GM23338 (cell line): ENCODE measurements at regions not wholly inside any gene's neighbourhood (a gene's known extent, or its start where the extent isn't known, plus 50 kb on each side); places are given as distances from the start of the nearest gene placed in this dataset.

Experiments used
- ATAC-seq: fragments of 200-7000 bp; cut with Tn5 transposase; 3 replicates; pipeline ENCODE4 v1.9.1; 2020
- DNase-seq: peaks from one replicate; pipeline ENCODE4 v3.0.0-alpha.2; 2015; ENCODE audit warnings: low spot score
- H2AFZ ChIP-seq: fragments of 200-600 bp; sonication (generic); 2 replicates; pipeline ENCODE4 v1.8.0; 2016; ENCODE audit warnings: antibody characterized with exemption, mild to moderate bottlenecking, moderate library complexity
- H3F3A ChIP-seq: fragments of 200-600 bp; sonication (generic); replicated peaks from 2 replicates; pipeline ENCODE4 v1.8.0; 2017; ENCODE audit warnings: antibody characterized with exemption, mixed run types, low read depth
- H3K27ac ChIP-seq: fragments of 200-600 bp; sonication (generic); 2 replicates; pipeline ENCODE4 v1.6.1; 2016; ENCODE audit warnings: low read depth
- H3K27me3 ChIP-seq: fragments of 200-600 bp; sonication (generic); 2 replicates; pipeline ENCODE4 v1.8.0; 2016; ENCODE audit warnings: mild to moderate bottlenecking, mixed run types, moderate library complexity; ENCODE audit not compliant: insufficient read depth
- H3K36me3 ChIP-seq: fragments of 200-600 bp; sonication (generic); 2 replicates; pipeline ENCODE4 v1.8.0; 2016; ENCODE audit warnings: mild to moderate bottlenecking; ENCODE audit not compliant: insufficient read depth
- H3K4me1 ChIP-seq: fragments of 200-600 bp; sonication (generic); 2 replicates; pipeline ENCODE4 v1.8.0; 2016; ENCODE audit warnings: mild to moderate bottlenecking, moderate library complexity; ENCODE audit not compliant: insufficient read depth
- H3K4me2 ChIP-seq: fragments of 200-600 bp; sonication (generic); 2 replicates; pipeline ENCODE4 v1.7.1; 2017; ENCODE audit warnings: mixed run types
- H3K4me3 ChIP-seq: fragments of 200-600 bp; sonication (generic); 2 replicates; pipeline ENCODE4 v1.6.1; 2016; ENCODE audit warnings: mixed run types
- H3K79me2 ChIP-seq: fragments of 200-600 bp; sonication (generic); replicated peaks from 2 replicates; pipeline ENCODE4 v1.8.0; 2017; ENCODE audit warnings: mild to moderate bottlenecking; ENCODE audit not compliant: insufficient read depth
- H3K9me2 ChIP-seq: fragments of 200-600 bp; sonication (generic); 2 replicates; pipeline ENCODE4 v1.8.0; 2017; ENCODE audit not compliant: insufficient read depth
- H4K20me1 ChIP-seq: fragments of 200-600 bp; sonication (generic); replicated peaks from 2 replicates; pipeline ENCODE4 v1.8.0; 2017; ENCODE audit warnings: mild to moderate bottlenecking; ENCODE audit not compliant: insufficient read depth
- H3K27ac Mint-ChIP-seq: 2 replicates; pipeline ENCODE4 v1.8.0; 2020; ENCODE audit warnings: inconsistent platforms, mild to moderate bottlenecking, moderate library complexity, mixed read lengths
- H3K27me3 Mint-ChIP-seq: 3 replicates; pipeline ENCODE4 v1.8.0; 2022; ENCODE audit warnings: low read depth, mild to moderate bottlenecking, moderate library complexity, mixed read lengths, inconsistent platforms; ENCODE audit not compliant: insufficient read depth, poor library complexity
- H3K36me3 Mint-ChIP-seq: 3 replicates; pipeline ENCODE4 v1.8.0; 2021; ENCODE audit warnings: low read depth, mild to moderate bottlenecking, inconsistent platforms, moderate library complexity, mixed read lengths
- H3K4me1 Mint-ChIP-seq: 3 replicates; pipeline ENCODE4 v1.8.0; 2020; ENCODE audit warnings: mild to moderate bottlenecking, inconsistent platforms, mixed read lengths
- H3K4me3 Mint-ChIP-seq: 3 replicates; pipeline ENCODE4 v1.8.0; 2021; ENCODE audit warnings: moderate library complexity, mild to moderate bottlenecking, inconsistent platforms, mixed read lengths
- H3K9me3 Mint-ChIP-seq: 3 replicates; pipeline ENCODE4 v1.8.0; 2020; ENCODE audit warnings: moderate library complexity, mild to moderate bottlenecking, inconsistent platforms, mixed read lengths
- EZH2 ChIP-seq: fragments of 200-600 bp; sonication (generic); IDR thresholded peaks from one replicate; pipeline ENCODE4 v1.8.0; 2017; ENCODE audit warnings: antibody characterized with exemption, mild to moderate bottlenecking, low read depth; ENCODE audit not compliant: unreplicated experiment
- JUNB ChIP-seq: IDR thresholded peaks from one replicate; pipeline ENCODE4 v1.6.1; 2016; ENCODE audit warnings: antibody characterized with exemption; ENCODE audit not compliant: unreplicated experiment
- NANOG ChIP-seq: IDR thresholded peaks from 2 replicates; pipeline ENCODE4 v1.6.1; 2016; ENCODE audit warnings: antibody characterized with exemption, borderline replicate concordance
- TF ChIP-seq, protein P1 (sequence below): fragments of 250-450 bp; sonication (Bioruptor Pico); IDR thresholded peaks from 2 replicates; pipeline ENCODE4 v1.5.0; 2020; ENCODE audit warnings: mild to moderate bottlenecking, moderate library complexity
- TF ChIP-seq, protein P2 (sequence below): IDR thresholded peaks from 2 replicates; pipeline ENCODE4 v1.6.1; 2016; ENCODE audit warnings: antibody characterized with exemption
- TF ChIP-seq, protein P3 (sequence below), 2 experiments: fragments of 200-600 bp in 1 of 2; sonication (generic) in 1 of 2; conservative IDR thresholded peaks; 2 replicates each; pipeline versions ENCODE4 v1.5.1 to v1.6.1; 2016 to 2017; ENCODE audit warnings: antibody characterized with exemption in 2 of 2, low read depth in 2 of 2, mild to moderate bottlenecking in 2 of 2, moderate library complexity in 1 of 2

DNA sequence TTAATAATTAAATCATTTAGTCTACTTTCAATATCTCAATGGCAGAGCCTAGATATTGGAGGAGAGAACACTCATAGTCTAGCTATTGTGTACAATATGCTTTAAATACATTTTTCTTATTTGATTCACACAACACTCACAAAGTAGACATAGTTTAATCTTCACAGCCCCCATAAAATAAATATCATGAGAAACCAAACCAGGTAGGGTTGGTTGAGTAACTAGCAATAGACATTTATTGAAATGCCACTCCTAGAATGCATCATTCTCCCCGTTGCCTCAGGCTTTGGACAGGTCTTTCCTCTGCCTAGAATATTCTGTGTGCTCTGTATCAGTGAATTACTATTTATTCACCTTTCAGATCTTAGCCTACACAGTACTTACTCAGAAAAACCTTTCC lies 141.9 kb downstream of the CEMIP2 start (continued):
- TF ChIP-seq, protein P1, sequence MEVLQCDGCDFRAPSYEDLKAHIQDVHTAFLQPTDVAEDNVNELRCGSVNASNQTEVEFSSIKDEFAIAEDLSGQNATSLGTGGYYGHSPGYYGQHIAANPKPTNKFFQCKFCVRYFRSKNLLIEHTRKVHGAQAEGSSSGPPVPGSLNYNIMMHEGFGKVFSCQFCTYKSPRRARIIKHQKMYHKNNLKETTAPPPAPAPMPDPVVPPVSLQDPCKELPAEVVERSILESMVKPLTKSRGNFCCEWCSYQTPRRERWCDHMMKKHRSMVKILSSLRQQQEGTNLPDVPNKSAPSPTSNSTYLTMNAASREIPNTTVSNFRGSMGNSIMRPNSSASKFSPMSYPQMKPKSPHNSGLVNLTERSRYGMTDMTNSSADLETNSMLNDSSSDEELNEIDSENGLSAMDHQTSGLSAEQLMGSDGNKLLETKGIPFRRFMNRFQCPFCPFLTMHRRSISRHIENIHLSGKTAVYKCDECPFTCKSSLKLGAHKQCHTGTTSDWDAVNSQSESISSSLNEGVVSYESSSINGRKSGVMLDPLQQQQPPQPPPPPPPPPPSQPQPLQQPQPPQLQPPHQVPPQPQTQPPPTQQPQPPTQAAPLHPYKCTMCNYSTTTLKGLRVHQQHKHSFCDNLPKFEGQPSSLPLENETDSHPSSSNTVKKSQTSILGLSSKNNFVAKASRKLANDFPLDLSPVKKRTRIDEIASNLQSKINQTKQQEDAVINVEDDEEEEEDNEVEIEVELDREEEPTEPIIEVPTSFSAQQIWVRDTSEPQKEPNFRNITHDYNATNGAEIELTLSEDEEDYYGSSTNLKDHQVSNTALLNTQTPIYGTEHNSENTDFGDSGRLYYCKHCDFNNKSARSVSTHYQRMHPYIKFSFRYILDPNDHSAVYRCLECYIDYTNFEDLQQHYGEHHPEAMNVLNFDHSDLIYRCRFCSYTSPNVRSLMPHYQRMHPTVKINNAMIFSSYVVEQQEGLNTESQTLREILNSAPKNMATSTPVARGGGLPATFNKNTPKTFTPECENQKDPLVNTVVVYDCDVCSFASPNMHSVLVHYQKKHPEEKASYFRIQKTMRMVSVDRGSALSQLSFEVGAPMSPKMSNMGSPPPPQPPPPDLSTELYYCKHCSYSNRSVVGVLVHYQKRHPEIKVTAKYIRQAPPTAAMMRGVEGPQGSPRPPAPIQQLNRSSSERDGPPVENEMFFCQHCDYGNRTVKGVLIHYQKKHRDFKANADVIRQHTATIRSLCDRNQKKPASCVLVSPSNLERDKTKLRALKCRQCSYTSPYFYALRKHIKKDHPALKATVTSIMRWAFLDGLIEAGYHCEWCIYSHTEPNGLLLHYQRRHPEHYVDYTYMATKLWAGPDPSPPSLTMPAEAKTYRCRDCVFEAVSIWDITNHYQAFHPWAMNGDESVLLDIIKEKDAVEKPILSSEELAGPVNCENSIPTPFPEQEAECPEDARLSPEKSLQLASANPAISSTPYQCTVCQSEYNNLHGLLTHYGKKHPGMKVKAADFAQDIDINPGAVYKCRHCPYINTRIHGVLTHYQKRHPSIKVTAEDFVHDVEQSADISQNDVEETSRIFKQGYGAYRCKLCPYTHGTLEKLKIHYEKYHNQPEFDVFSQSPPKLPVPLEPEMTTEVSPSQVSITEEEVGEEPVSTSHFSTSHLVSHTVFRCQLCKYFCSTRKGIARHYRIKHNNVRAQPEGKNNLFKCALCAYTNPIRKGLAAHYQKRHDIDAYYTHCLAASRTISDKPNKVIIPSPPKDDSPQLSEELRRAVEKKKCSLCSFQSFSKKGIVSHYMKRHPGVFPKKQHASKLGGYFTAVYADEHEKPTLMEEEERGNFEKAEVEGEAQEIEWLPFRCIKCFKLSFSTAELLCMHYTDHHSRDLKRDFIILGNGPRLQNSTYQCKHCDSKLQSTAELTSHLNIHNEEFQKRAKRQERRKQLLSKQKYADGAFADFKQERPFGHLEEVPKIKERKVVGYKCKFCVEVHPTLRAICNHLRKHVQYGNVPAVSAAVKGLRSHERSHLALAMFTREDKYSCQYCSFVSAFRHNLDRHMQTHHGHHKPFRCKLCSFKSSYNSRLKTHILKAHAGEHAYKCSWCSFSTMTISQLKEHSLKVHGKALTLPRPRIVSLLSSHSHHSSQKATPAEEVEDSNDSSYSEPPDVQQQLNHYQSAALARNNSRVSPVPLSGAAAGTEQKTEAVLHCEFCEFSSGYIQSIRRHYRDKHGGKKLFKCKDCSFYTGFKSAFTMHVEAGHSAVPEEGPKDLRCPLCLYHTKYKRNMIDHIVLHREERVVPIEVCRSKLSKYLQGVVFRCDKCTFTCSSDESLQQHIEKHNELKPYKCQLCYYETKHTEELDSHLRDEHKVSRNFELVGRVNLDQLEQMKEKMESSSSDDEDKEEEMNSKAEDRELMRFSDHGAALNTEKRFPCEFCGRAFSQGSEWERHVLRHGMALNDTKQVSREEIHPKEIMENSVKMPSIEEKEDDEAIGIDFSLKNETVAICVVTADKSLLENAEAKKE (CRISPR knock-in tag) = no peak
- TF ChIP-seq, protein P2, sequence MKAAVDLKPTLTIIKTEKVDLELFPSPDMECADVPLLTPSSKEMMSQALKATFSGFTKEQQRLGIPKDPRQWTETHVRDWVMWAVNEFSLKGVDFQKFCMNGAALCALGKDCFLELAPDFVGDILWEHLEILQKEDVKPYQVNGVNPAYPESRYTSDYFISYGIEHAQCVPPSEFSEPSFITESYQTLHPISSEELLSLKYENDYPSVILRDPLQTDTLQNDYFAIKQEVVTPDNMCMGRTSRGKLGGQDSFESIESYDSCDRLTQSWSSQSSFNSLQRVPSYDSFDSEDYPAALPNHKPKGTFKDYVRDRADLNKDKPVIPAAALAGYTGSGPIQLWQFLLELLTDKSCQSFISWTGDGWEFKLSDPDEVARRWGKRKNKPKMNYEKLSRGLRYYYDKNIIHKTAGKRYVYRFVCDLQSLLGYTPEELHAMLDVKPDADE = no peak
- TF ChIP-seq JUNB = no peak
- TF ChIP-seq EZH2 = no peak
- TF ChIP-seq NANOG = no peak
- TF ChIP-seq, protein P3, sequence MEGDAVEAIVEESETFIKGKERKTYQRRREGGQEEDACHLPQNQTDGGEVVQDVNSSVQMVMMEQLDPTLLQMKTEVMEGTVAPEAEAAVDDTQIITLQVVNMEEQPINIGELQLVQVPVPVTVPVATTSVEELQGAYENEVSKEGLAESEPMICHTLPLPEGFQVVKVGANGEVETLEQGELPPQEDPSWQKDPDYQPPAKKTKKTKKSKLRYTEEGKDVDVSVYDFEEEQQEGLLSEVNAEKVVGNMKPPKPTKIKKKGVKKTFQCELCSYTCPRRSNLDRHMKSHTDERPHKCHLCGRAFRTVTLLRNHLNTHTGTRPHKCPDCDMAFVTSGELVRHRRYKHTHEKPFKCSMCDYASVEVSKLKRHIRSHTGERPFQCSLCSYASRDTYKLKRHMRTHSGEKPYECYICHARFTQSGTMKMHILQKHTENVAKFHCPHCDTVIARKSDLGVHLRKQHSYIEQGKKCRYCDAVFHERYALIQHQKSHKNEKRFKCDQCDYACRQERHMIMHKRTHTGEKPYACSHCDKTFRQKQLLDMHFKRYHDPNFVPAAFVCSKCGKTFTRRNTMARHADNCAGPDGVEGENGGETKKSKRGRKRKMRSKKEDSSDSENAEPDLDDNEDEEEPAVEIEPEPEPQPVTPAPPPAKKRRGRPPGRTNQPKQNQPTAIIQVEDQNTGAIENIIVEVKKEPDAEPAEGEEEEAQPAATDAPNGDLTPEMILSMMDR (conservative IDR thresholded peaks at IDR 0.05; ENCODE audit: low read depth in 2 of 2) = no peak

DNA sequence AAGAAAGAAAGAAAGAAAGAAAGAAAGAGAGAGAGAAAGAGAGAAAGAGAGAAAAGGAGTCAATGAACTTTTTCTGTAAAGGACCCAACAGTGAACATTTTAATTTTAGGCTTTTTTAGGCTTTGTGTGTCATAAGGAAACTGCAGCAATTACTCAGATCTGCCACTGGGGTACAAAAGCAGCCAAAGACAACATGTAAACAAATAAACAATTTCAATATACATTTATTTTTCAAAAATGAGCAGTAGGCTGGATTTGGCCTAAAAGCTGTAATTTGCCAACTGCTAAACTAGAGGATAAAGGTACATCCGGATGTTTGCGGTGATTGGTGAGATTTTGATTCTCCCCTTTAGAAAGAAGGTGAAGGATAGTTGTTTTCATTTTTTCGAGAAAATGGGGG lies 143.6 kb downstream of the CEMIP2 start:
- no peak overlapping the region for H3K4me3 ChIP-seq
- peak overlapping the region; percentile 85; the same call in 1 of the 2 replicates for H2AFZ ChIP-seq
- Mint-ChIP-seq H3K4me1 (peaks cover 4% of the 10 kb centered on the region; the same call in 1 of the 3 replicates), H3K4me3 (no peak overlapping the region), H3K36me3 (no peaks in the 10 kb centered on the region), H3K9me3 (no peaks in the 10 kb centered on the region), H3K27me3 (no peaks in the 10 kb centered on the region), H3K27ac (no peak overlapping the region)
- no peaks in the 10 kb centered on the region for H3K79me2 ChIP-seq
- H4K20me1 ChIP-seq = no peaks in the 10 kb centered on the region
- no peak overlapping the region for H3K27ac ChIP-seq
- peaks cover 11% of the 10 kb centered on the region; the same call in 1 of the 2 replicates for H3K9me2 ChIP-seq
- H3K4me1 ChIP-seq = peaks cover 5% of the 10 kb centered on the region; the same call in 1 of the 2 replicates
- no peaks in the 10 kb centered on the region for H3K27me3 ChIP-seq
- DNase-seq (peak; percentile 22), ATAC-seq (no peak)
- no peaks in the 10 kb centered on the region for H3K36me3 ChIP-seq
- no peaks in the 10 kb centered on the region for H3F3A ChIP-seq
- no peak overlapping the region for H3K4me2 ChIP-seq
- TF ChIP-seq, protein P1 (CRISPR knock-in tag) = no peak
